LHCN-M2 (cell line): ENCODE measurements at regions not wholly inside any gene's neighbourhood (a gene's known extent, or its start where the extent isn't known, plus 50 kb on each side); places are given as distances from the start of the nearest gene placed in this dataset.
"Not testable (repeated sequence)": the region's sequence is repeated elsewhere in the genome, so short reads cannot be mapped to it uniquely, and the experiment has no call there.

Experiments
- DNase-seq: peaks from one replicate; pipeline ENCODE4 v3.0.0-alpha.2; 2012; ENCODE audit warnings: low read depth

- no peak for DNase-seq
Measured at GRCh38 chr1:10911490-10912166, 100.8 kb upstream of the TARDBP start.

DNA sequence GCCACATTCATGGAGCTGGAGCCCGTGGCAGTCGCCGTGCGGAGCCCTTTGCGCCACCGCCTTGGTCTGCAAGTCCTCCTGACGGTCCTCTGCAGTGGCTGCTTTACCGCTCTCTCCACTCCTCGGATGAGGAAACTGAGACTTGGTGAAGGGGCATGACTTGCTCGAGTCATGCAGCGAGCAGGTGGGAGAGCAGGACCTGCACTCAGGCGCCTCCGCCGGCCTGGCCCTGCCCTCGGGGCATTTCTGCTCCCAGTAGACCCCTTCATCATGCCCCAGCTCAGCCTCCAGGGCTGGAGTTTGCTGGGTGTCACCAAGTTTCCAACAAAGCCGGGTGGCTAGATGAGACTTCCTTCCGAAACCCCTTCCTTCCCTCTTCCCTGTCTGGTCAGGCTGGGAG is 100.0 kb upstream of the TARDBP start:
- DNase-seq = no peak

- no peak for DNase-seq
Measured at GRCh38 chr1:10914056-10914455, 98.4 kb upstream of the TARDBP start.

DNA sequence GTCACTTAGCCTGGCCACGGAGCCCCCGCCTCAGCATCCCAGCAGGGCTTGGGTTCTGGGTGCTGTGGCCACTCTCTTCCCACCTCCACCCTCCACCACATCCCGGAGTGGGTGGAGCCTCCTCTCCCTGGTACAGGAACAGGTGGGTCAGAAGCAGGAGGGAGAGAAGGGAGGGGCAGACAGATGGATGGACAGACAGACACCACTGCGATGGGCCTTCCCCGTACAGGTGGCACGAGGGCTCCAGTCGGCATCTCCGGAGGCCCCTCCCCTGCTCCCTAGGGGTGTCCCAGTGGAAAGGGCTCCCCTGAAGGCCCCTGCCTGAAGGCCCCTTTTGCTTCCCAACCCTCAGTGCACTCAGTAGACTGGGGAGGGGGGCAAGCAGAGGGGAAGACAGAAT is 96.9 kb upstream of the TARDBP start:
- no peak for DNase-seq

GRCh38 chr1:10916311-10916710 is 96.1 kb upstream of the TARDBP start:
- no peak for DNase-seq

DNA sequence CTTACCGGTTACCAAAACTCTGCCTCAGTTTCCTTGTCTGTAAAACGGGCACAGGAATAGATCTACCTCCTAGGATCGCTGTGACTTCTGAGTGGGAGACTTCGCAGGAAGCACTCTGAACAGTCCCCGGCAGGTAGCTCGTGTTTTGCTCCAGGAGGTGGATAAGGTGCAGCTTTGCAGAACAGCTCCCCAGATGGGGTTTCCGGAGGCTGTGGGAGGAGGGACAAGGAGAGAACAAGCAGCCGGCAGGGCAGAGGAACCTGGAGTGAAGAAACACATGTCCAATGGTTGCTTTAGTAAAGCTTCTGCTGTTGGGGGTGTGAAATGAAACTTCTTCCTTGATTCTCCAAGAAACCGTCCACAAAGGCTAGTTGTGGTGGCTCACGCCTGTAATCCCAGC is 95.5 kb upstream of the TARDBP start:
- DNase-seq = no peak

DNA sequence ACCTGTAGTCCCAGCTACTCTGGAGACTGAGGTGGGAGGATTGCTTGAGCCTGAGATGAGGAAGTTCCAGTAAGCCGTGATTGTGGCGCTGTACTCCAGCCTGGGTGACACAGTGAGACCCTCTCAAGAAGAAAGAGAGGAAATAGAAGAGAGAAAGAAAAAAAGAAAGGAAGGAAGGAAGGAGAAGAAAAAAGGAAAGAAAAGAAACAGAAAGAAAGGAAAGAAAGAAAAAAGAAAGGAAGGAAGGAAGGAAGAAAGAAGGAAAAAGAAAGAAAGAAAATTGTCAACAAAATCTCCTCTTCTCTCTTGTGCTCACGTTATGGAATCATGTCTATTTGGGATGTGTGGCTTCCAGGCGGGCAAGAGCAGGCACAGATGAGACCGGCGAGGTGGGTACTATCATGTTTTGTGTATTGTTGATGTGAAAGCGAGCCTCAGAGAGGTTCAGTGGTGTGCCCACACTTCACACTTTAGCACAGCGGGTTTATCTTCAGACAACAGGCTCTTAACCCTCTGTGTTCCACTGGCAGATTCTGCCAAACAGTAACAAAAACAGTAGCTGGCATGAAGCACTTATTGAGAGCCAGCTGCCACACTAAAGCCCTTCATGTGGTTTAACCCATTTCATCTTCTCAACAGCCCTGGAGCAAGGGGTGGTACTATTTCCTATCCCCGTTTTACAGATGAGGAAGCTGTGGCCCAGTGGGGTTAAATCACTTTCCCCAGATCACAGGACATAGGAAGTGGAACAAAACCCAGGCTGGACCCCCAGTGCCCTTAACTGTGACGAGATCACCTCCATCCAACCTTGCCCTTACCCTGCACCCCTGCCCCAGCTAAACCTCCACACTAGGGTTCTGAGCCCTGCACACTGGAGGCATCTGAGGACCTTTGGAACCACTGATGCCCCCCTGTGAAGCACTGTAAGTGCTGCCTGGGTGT is 94.7 kb upstream of the TARDBP start:
- DNase-seq = no peak

DNA sequence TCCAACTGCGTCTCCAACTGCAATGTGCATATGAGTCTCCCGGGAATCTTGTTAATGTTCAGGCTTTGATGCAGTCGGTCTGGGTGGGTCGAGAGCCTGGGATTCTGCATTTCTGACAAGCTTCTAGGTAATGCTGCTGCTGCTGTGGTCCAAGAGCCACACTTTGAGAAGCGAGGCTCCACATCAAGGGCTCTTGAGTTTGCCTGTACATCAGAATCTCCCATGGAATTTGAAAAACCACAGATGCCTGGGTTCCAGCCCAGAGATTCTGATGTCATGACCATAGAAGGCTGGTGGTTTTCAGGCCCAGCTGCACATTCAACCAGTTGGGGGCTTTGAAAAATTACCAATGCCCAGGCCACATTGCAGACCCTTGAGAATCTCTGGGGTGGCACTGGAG is 93.9 kb upstream of the TARDBP start:
- no peak for DNase-seq

DNA sequence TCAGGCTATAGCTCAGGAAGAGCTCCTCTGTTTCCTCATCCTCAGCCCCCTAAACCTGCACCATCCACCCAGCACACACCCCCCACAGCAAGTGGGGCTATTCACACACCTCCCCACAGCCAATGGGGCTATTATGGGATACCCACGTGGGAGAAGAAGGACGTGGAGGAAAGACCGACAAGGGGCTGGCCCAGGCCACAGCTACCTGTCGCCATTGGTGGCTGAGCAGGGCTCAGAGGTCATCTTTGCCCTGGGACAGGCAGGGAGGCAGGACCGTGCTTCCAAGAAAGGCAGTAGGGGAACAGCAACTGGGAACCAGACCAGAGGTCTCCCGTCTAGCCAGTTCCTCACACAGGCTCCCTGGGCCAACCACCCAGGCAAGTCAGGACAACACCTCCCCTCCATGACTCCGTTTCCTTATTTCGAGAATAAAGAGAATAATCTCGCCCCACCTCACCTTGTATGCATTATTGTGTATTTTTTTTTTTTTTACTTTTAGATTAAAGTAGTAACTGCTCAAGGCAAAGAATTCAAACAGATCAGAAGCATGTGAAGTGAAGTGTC is 92.3 kb upstream of the TARDBP start:
- DNase-seq = no peak

GRCh38 chr1:10922315-10923060 is 90.0 kb upstream of the TARDBP start:
- not testable (repeated sequence) for DNase-seq

- no peak for DNase-seq
Measured at GRCh38 chr1:10924030-10924429, 88.4 kb upstream of the TARDBP start.

- DNase-seq = no peak
Measured at GRCh38 chr1:10928654-10929053, 83.8 kb upstream of the TARDBP start.

DNA sequence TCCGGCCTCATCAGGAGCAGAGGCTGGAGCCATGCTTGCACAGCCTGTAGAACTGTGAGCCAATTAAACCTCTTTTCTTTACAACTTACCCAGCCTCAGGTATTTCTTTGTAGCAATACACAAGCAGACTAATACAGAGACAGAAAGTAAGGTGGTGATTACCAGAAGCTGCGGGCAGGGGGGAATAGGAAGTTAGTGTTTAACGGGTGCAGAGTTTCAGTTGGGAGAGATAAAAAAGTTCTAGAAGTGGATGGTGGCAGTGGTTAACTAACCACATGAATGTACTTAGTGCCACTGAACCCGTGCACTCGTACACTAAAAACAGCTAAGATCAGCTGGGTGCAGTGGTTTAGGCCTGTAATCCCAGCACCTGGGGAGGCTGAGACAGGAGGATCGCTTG is 80.4 kb upstream of the TARDBP start:
- DNase-seq = no peak

DNA sequence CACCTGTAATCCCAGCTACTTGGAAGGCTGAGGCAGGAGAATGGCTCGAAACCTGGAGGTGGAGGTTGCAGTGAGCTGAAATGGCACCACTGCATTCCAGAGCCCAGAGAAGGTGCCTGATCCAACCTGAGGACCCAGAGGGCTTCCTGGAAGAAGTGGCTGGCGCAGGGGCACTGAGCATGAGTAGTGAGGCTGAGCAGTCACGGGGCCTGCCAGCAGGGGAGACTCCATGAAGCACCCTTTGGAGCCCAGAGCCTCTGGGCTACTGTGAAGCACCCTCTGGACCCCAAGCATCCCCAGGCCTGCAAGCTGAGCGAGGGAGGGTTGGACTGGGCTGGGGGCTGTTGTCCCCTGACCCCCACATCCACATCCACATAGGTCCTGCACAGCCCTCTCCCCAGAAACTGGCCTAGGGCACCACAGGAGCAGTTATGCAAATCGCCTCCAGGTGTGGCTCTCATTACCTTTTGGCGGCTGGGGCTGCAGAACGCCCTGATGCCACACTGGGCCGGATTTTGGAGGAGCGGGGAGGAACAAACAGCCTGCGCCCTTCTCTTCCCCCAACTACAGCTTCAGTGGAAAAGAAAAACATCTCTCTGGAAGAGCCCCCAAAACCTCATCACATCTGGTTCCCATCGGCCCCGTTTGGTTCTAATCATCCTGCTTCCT is 78.2 kb upstream of the TARDBP start:
- no peak for DNase-seq

- no peak for DNase-seq
Measured at GRCh38 chr1:10935246-10935645, 77.2 kb upstream of the TARDBP start.

DNA sequence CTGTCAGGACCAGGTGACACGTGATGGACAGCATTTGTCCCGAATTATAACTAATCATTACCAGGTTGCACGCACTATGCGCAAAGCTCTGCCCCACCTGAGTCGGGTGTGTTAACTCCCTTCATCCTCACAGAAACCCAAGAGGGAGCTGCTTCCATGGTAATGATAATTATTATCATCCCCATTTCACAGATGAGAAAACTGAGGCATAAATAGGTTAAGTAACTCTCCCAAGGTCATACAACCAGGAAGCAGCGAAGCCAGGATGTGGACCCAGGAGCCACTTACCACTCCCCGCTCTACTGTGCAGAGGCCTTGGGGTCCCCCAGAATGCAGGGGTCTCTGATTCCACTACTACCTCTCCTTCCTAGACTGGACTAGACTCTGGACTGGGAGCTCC is 76.7 kb upstream of the TARDBP start:
- no peak for DNase-seq

DNA sequence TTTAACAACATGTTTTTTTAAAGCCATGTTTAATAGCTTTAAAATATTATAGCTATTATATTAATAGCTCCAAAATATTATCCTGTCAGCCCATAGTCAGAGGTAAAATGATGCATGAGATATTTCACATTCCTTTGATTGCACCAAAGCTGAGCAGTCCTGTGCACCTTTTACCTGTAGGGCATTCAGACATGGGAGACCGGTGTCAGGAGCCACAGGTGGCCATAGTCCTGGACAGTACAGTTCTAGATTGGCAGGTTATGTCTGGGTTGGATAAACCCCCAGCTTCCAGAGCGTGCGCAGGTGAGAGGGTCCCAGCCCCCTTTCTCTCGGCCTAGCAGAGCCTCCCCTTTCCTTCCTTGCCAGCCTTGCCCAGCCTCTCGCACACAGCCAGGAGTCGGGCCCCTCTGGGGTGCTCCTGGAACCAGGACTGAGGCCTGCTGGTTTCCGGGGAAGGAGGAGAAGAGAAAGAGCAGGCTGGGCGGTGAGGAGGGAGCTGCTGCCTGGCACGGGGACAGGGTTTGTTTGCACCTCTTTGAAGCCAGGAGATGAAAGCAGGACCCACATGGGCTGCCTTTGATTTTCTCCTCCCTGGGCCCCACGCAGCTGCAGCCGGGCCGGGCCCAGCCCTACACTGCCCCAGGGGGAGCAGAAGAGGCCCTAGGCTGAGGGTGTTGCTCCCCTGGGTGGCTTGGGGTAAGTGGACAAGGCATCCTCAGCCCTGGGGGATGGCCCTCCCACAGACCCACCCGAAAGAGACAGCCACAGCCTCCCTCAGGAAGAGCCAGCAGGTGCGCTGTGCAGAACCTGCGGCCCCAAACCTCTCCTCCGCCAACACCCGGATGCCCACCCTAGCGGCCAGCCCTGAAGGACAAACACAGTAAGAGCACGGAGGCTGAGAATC is 75.2 kb upstream of the TARDBP start:
- DNase-seq = no peak

GRCh38 chr1:10938741-10939417 is 73.6 kb upstream of the TARDBP start:
- no peak for DNase-seq

DNA sequence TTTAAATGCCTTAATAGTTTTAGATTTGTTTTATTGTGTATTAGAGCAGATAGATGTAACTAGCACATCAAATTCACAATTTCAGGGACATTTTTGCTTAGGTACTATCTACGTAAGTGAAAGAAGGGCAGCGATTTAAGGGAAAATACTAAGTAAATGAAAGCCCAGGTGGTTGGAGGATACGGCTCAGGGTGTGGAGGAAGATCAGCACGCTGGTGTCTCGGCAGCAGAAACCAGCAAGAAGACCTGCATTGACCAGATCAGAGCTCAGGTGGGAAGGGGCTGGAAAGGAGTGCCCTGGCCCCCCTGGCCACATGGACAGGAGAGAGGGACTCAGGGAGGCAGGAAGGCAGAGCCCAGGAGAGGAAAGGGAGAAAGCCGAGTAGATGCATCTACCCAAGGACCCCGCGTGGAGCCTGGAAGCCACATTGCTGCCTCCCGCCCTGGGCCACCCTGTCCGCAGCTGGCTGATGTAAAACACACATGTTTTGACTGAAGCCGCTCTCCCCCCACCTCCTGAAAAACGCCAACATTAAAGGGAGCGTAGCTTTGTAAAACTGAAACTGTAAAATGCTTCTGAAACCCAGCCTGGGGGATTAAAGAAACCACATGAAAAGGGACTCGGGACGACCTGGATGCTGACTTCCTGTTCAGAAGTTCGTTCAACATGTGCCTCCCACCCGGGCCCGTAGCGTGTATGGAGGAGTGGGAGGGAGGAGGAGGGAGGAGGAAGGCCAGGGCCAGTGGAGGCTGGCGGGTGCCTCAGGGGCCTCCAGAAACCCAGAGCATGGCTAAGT is 72.6 kb upstream of the TARDBP start:
- no peak for DNase-seq
